GM04504 (cell line): ENCODE measurements at regions not wholly inside any gene's neighbourhood (a gene's known extent, or its start where the extent isn't known, plus 50 kb on each side); places are given as distances from the start of the nearest gene placed in this dataset.
A peak's percentile ranks its signal among the peaks of the same experiment; 100 is the strongest.
"Not testable (repeated sequence)": the region's sequence is repeated elsewhere in the genome, so short reads cannot be mapped to it uniquely, and the experiment has no call there.

ENCODE experiments used
- DNase-seq: peaks from one replicate; pipeline ENCODE4 v3.0.0-alpha.2; 2012; ENCODE audit warnings: low read depth

DNA sequence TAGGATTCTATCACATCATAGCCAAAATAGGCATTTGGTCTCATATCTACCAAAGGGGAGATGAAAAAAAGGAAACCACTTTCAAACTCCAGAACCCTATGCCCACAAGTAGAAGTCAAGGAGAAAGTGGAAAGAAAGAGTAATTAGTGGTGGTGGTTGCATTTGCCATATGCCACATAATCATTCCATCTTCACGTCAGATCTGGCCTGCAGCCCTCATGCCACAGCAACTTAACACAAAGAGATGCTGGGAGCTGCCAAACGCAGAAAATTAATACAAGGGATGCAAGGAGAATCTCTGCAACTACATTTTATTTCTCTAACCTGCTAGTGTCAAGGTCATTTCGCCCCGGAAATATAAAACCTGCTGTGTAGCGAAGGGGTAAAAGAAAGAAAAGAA lies 148.6 kb upstream of the FOXN3 start:
- no peak for DNase-seq

DNA sequence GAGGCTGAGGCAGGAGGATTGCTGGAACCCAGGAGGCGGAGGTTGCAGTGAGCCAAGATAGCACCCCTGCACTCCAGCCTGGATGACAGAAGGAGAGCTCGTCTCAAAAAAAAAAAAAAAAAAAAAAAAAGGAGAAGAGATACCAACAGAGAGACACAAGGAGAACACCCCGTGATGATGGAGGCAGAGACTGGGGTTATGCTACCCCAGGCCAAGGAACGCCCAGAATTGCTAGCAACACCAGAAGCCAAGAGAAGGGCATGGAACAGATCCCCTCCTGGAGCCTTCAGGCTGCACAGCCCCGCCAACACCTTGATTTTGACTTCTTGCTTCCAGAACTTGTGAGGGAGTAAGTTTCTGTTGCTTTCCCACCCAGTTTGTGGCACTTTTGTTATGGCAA lies 148.0 kb upstream of the FOXN3 start:
- no peak for DNase-seq

DNA sequence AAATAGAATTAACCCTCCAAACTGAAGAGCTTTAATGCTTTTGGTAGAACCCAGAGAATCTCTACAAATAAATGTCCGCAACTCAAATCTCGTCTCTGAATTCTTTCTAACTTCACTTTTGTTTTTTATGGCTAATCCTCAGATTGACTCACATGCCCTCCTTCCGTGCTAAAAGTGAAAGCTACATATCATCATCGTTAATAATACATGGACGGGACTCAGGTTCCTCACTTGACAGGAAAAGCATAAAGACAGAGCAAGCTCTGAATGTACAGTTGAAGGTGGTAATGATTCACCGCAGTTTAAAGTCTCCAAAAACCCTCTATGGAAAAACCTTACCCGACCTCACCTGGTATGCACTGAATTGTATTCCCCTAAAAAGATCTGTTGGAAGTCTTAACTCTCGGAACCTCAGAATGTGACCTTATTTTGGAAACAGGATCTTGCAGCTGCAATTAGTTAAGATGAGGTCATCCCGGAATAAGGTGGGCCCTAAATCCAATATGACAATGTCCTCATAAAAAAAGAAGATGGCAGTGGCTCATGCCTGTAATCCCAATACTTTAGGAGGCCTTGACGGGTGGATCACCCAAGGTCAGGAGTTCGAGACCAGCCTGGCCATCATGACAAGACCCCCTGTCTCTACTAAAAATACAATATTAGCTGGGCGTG lies 147.4 kb upstream of the FOXN3 start:
- no peak for DNase-seq

DNA sequence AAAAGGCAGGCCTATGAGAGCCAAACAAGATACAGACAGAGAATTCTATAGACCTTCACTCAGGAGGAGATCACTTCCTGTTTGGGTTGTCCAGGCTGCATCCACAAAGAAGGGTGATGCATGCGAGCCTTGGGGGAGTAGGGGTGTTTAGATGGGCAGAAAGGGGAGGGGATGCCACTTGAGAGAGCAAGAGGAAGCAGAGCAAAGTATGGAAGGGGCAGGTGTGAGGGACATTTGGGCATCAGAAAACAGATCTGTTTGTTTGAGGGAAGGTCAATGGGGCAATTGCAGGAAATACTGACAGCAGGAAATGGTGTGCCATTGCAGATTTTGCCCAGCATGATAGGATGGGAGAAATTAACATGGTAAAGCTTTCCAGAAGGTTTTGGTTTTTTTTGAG lies 146.4 kb upstream of the FOXN3 start:
- DNase-seq: no peak

DNA sequence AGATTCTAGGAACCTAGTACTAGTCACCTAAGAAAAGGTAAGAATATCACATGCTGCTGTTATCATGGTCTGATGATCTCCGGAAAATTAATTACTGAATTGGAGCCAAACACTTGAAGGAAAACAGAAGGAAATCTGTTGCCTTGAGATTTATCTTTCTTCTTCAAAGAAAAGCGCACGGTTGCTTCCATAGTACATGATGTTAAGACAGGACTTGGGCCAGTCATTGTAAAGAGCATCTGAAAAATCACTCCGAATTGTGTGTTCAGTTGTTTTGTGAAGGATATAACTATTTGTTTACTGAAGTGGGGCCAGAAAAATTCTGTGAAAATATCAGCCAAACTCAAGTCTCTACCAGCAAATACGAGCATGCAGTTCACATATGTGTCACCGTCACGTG lies 134.9 kb upstream of the FOXN3 start:
- DNase-seq: no peak

DNA sequence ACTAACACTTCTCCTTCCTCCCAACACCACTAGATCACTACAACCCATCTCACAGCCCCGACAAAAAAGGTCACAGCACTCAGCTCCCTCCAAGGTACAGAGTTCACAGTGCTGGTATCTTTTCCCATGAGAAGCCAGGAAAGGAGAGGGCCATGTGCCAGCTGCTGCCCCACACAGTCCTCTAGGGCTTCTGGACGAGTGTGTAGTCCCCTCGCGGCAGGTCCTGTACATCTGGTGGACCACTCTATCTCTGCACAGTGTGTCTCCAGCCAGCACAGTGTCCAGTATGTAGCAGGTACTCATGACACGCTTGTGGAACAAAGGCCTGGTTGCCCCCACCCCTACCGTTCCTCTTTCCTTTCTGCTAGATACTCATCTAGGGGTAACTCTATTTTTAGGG lies 134.4 kb upstream of the FOXN3 start:
- no peak for DNase-seq

DNA sequence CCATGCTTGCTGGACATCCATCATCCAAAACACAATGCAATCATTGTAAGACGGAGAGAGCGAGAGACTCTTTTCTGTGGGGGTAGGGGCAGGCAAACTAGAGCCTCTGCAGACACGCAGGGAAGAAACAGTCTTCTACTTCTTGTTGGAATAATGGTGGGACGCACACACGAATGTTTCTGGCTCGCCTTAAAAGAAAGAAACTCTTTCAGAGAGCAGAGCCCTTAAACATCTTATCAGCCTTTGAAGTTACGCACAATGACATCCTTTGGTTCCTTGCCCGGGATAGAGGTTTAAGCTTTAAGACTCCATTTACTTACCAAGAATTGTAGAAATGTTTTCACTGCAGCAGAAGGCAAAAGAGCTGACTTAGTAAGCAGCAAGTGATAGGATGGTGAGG lies 133.8 kb upstream of the FOXN3 start:
- DNase-seq: no peak

DNA sequence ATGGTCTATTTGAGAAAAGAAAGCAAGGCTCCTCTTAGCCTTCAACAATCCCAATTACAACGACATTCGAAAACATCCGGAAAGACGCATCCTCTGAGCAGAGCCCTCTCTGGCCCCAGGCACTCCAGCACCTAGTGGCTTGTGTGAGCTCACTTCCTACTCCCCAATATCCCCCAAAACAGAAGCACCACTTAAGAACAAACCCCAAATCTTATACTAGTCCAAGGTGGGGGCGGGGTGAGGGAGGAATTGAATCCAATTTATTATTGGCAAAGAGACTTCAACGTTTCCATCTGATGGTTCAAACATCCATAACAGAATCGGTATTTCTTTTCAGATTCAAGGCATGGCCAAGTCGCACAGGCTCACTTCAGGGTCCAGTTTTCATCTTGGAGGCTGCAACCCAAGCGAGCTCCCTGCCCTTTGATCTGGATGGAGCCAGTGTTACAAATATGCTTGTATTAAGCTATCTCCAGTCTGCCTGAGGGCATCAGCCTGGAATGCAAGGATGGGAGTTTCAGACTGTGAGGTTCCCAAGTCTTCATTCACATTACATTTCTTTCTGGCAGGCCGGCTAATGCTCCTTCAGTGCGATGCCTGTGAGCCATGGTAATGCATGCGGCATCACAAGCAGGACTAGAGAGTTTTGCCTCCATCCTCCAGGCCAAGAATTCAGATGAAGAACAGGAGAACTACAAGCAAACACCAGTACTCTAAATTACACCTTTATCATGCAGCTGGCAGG lies 132.5 kb upstream of the FOXN3 start:
- DNase-seq: no peak

DNA sequence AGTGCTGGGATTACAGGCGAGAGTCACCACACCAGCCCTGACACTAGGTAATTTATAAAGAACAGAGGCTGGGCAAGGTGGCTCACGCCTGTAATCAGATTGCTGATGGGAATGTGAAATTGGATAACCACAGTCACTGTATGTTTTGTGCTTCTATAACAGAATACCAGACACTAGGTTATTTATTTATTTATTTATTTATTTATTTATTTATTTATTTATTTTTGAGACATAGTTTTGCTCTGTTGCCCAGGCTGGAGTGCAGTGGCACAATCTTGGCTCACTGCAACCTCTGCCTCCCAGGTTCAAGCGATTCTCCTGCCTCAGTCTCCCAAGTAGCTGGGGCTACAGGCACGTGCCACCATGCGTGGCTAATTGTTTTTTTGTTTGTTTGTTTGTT lies 130.0 kb upstream of the FOXN3 start:
- not testable (repeated sequence) for DNase-seq

DNA sequence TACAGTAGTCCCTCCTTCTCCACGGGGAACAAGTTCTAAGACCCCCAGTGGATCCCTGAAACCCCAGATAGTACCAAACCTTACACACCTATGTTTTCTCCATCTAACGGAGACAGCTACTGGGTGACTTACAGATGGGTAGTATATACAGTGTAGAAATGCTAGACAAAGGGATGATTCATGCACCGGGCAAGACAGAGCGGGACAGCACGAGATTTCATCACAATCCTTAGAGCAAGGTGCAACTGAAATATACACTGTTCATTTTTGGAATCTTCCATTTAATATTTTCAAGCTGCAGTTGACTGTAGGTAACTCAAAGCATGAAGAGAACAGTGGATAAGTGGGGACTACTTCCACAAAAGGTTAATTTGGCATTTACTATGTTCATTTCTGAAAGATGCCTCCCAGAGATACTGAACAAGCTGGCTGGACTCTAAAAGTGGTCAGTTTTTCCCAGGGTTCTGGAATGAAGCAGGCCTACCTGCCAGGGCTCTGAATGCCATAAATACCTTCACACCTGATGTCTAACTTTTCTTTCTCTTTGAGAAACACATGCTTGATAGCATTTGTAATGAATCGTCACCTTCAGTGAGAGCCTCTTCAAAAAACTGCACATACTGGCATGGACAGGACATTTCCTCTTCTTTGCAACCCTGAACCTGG lies 127.7 kb upstream of the FOXN3 start:
- DNase-seq: no peak

DNA sequence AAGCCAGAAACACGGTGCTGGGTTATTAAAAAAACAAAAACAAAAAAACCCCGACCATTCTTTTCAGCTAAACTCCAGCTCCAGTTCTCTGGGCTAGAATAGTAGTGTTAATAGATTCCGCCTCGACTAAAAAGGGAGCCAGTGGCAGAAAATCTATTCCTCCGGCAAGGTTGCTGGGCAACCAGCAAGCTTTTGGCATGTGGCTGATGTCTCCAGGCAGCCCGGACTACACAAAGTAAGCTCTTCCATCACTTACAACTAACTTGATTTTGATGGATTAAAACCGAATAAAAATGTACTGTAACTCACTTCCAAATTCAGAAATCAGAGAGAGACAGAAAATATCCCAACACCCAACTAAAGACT lies 126.4 kb upstream of the FOXN3 start:
- DNase-seq: no peak

DNA sequence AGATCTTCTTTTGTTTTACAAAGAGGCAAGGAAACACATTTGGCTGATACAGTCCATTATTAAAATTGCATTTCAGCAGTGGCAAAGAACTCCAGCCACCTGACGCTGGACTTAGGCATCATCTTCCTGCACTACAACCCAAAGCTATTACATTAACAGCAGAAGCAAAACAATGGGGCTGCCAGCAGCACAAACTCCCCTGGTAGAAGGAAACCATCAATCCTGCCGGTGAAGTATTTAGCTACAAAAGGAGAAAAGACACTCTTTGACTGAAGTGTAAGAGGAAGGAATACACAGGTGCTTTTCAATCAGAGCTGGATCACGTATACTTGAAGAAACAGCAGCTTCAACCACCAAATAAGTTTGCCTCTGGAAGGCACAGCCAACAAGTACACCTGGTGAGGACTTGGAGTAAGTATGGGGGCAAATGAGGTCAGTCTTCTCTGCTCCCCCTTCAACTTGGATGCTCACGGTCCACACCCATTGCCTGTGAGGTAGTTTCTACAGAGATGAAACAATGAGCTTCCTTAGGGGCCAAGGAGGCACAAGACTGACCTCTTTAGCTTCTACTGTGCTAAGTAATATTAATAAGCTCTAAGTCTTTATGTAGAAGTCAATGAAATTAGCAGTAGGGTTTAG lies 125.9 kb upstream of the FOXN3 start:
- no peak for DNase-seq

DNA sequence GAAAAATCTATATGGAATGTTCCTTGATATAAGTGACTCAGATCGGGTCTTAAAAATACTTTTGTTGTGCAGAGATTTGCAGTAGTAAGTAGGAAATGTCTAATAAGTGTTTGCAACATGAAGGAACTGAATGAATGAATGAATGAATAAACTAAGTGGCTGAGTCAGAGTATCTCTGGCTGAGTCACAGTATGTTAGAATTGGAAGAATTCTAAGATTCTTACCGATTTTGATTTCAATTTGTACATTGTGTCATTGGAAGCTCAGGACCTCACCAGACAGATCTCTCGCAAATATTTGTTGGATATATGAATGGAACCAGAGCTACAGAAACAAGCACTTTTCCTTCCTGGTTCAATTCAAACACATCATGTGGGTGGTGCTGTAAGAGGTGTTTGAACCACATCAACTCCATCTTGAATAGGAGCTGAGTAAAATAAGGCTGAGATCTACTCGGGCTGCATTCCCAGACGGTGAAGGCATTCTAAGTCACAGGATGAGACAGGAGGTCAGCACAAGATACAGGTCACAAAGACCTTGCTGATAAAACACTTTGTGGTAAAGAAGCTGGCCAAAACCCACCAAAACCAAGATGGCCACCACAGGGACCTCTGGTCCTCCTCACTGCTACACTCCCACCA lies 123.9 kb upstream of the FOXN3 start:
- peak; percentile 43 for DNase-seq

DNA sequence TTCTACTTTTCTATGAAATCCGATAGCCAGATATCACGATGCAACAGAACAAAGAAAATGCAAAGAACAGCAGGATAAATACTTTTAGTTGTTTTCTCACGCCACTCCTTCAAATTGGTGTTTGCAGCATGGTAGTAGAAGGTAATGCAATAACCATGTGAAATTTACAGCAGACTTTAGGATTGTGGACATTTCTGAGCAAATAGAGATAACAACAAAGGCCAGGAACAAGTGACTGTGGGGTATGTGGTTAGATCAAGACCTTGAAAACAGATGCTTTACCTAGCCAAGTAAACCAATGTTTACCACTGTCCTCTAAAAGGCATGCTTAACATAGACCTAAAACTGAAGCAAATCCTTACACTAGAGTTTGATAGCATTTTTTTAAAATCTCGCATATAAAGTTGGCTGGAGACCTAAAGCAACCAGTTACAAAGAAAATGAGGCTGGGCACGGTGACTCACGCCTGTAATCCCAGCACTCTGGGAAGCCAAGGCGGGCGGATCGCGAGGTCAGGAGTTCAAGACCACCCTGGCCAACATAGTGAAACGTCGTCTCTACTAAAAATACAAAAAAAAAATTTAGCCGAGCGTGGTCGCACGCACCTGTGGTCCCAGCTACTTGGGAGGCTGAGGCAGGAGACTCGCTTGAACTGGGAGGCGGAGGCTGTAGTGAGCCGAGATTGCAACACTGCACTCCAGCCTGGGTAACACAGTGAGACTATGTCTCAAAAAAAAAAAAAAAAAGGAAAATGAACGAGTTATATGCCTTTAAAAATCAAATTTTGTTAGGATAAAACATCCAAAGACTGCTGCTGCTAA lies 123.2 kb upstream of the FOXN3 start:
- no peak for DNase-seq

DNA sequence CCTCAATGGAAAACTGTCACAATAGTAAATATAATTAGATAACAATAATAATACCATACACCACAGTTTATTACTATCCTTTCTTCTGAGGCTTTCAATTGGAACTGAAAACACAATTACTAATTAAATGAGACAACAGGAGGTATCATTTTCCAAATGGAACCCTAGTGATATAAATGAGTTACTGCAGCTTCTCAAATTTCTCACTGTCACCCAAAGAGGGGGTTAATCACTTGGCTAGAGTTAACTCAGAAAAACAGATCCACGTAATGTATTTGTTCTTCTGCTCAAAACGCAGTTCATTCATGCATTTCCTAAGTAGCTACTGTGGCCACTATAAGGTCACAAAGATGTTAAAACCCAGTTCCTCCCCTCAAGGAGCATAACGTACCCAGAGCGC lies 120.9 kb upstream of the FOXN3 start:
- DNase-seq: no peak

DNA sequence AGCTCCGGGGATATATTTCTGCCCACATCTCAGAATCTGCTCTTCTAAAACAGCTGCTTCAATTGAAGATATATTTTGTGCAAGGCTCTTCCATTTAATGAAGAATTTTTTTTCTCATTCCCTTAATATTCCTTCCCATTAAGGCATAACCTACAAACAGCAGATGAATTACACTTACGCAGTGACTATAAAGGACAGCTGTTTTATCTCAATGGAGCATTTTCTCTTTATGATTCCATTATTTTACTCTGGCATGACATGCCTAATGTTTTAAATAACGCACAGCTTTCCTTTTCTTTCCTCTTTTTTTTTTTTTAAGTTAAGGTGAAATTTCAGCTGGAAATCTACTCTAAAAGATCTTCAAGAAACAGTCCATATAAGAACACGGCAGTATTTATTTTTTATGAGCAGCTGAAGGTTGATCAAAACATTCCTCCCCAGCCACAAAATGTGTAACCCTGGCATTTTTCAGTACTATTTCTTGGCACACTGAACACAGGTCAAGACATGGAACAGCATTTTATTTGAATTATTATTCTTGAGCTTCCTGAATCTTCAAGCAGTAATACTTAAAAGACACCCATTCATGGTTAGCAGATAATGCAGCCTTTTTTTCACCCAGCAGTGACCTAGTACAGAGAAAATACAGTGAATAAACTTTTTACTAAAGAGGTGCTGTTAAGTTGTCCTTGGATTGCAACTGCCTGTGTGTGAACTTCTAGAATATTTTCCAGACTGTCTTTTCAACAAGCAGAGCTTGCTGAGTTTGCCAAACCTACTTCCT lies 118.1 kb upstream of the FOXN3 start:
- DNase-seq: no peak

DNA sequence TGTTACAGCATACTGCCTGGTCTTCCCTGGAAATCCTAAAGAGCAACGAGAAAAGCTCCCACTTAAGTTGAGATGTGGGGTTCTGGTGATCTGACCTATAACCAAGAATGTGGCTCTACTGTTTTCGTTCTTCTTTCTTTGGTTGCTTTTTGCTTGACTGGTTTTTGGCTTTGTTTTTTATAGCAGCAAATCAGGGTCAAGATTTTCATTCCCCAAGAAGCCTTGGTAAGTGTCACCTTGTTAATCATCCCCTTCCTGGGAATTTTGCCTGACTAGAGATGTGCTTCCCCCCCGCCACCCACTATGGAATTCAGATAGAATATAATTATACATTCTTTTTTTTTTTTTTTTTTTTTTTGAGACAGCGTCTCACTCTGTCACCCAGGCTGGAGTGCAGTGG lies 116.7 kb upstream of the FOXN3 start:
- DNase-seq: no peak

DNA sequence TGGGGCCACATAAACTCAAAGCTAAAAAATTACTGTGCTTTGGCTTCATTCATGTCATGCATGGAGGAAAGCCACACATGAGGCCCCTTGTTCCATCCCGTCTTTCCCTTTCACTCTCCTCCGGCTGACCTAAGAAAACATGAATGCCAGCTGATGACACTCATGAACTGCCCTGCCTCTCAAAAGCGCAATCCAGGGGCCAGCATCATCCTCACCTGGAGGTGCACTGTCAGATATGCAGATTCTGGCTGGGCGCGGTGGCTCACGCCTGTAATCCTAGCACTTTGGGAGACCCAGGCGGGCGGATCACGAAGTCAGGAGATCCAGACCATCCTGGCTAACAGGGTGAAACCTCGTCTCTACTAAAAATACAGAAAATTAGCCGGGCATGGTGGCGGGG lies 116.1 kb upstream of the FOXN3 start:
- DNase-seq: no peak

DNA sequence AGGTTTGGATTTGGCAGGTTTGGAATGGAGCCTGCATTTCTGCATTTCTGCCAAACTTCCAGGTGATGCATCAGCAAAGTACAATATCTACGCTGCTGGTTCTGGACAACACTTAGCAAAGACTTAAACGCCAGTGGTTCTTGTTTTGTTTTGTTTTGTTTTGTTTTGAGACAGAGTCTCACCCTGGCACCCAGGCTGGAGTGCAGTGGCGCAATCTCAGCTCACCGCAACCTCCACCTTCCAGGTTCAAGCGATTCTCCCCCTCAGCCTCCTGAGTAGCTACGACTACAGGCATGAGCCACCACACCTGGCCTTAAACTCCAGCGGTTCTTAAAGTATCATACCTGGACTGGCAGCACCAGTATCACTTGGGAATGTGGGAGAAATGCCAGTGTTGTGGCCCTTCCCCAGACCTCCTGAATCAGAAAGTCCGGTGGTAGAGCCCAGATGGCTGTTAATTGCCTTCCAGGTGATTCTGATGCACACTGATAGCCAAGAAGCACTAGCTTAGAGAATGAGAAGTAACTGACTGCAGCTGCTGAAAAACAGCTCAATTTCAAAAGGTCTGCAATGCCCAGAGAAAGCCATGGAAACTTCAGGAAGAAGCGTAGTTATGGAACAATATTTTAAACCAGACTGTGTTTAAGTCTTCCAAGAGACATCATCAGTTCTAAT lies 114.8 kb upstream of the FOXN3 start:
- no peak for DNase-seq

DNA sequence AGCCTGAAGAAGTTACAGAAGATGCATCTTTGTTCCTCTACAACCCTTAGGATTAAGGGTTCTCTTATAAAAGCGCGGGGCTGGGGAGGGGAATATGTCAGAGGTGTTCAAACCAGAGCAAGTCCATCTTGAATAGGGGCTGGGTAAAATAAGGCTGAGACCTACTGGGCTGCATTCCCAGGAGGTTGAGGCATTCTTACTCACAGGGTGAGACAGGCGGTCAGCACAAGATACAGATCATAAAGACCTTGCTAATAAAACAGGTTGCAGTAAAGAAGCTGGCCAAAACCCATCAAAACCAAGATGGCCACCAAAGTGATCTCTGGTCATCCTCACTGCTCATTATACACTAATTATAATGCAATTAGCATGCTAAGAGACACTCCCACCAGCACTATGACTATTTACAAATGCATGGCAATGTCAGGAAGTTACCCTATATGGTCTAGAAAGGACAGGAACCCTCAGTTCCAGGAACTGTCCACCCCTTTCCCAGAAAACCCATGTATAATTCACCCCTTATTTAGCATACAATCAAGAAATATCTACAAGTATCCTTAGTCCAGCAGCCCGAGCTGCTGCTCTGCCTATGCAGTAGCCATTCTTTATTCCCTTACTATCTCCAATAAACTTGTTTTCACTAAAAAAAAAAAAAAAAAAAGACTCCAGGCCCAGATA lies 108.1 kb upstream of the FOXN3 start:
- no peak for DNase-seq
